OCI-LY3 (cell line): ENCODE measurements at regions not wholly inside any gene's neighbourhood (a gene's known extent, or its start where the extent isn't known, plus 50 kb on each side); places are given as distances from the start of the nearest gene placed in this dataset.

Experiments used
- CTCF ChIP-seq: fragments of 200-600, 300-600 bp; sonication (generic); IDR thresholded peaks from 2 replicates; pipeline ENCODE4 v1.5.1; 2014; ENCODE audit warnings: antibody characterized with exemption, low read length, low read depth
- EZH2phosphoT487 ChIP-seq: fragments of 200-600 bp; shearing (Covaris generic); IDR thresholded peaks from 2 replicates; pipeline ENCODE4 v1.6.1; 2018; ENCODE audit warnings: antibody characterized with exemption, mixed run types, low read depth

- TF ChIP-seq CTCF (no peak), EZH2phosphoT487 (no peak)
Observed at GRCh38 chr13:48165727-48166126, 67.3 kb upstream of the ITM2B start.
